Smooth muscle cell (in vitro differentiated cells): ENCODE measurements at regions not wholly inside any gene's neighbourhood (a gene's known extent, or its start where the extent isn't known, plus 50 kb on each side); places are given as distances from the start of the nearest gene placed in this dataset.

Source experiments
- DNase-seq: peaks from one replicate; lab custom pipeline; 2025; ENCODE audit not compliant: unreplicated experiment; lab: John Stamatoyannopoulos, UW
- H2AFZ ChIP-seq: fragments of 200-600 bp; sonication (generic); 2 replicates; pipeline ENCODE4 v1.6.0; 2016; ENCODE audit warnings: antibody characterized with exemption, low read depth, mild to moderate bottlenecking
- H3F3A ChIP-seq: fragments of 200-600 bp; sonication (generic); 2 replicates; pipeline ENCODE4 v1.6.0; 2017; ENCODE audit warnings: antibody characterized with exemption, low read depth
- H3K27ac ChIP-seq: fragments of 200-600 bp; sonication (generic); 2 replicates; pipeline ENCODE4 v1.5.1; 2016; ENCODE audit warnings: low read depth, mild to moderate bottlenecking
- H3K27me3 ChIP-seq: fragments of 200-600 bp; sonication (generic); 2 replicates; pipeline ENCODE4 v1.6.1; 2016; ENCODE audit warnings: low read depth, mild to moderate bottlenecking
- H3K36me3 ChIP-seq: fragments of 200-600 bp; sonication (generic); 2 replicates; pipeline ENCODE4 v1.5.1; 2016; ENCODE audit warnings: low read depth
- H3K4me1 ChIP-seq: fragments of 200-600 bp; sonication (generic); 2 replicates; pipeline ENCODE4 v1.5.1; 2016; ENCODE audit warnings: low read depth
- H3K4me2 ChIP-seq: fragments of 200-600 bp; sonication (generic); 2 replicates; pipeline ENCODE4 v1.6.0; 2016; ENCODE audit warnings: mild to moderate bottlenecking
- H3K4me3 ChIP-seq: fragments of 200-600 bp; sonication (generic); 2 replicates; pipeline ENCODE4 v1.5.1; 2016; ENCODE audit warnings: mild to moderate bottlenecking
- H3K79me2 ChIP-seq: fragments of 200-600 bp; sonication (generic); 2 replicates; pipeline ENCODE4 v1.6.0; 2016; ENCODE audit warnings: low read depth, mild to moderate bottlenecking
- H3K9ac ChIP-seq: fragments of 200-600 bp; sonication (generic); 2 replicates; pipeline ENCODE4 v1.6.0; 2016; ENCODE audit warnings: low read depth
- H3K9me3 ChIP-seq: fragments of 200-600 bp; sonication (generic); replicated peaks from 2 replicates; pipeline ENCODE4 v1.5.1; 2016; ENCODE audit warnings: low read depth
- H4K20me1 ChIP-seq: fragments of 200-600 bp; sonication (generic); 2 replicates; pipeline ENCODE4 v1.6.0; 2016; ENCODE audit warnings: low read depth
- CTCF ChIP-seq: fragments of 200-600 bp; sonication (generic); IDR thresholded peaks from 2 replicates; pipeline ENCODE4 v1.5.1; 2017; ENCODE audit warnings: borderline replicate concordance, mild to moderate bottlenecking, antibody characterized with exemption; ENCODE audit not compliant: insufficient read depth, poor library complexity, severe bottlenecking
- WGBS: methylation state at CpG from one replicate; pipeline ENCODE4 v1.1.7; 2016; ENCODE audit warnings: low lambda C conversion rate; 5-methylcytosine and 5-hydroxymethylcytosine counted together

GRCh38 chr6:77173472-77174074 is 289.7 kb downstream of the HTR1B start:
- Histone ChIP-seq H3K9ac (no peak overlapping the region), H3K36me3 (no peaks in the 10 kb centered on the region), H3K79me2 (no peaks in the 10 kb centered on the region), H3K4me1 (no peaks in the 10 kb centered on the region), H3K27me3 (no peaks in the 10 kb centered on the region), H3K4me3 (no peak overlapping the region), H2AFZ (no peak overlapping the region), H3K9me3 (no peaks in the 10 kb centered on the region), H3K4me2 (no peak overlapping the region), H4K20me1 (no peaks in the 10 kb centered on the region), H3F3A (no peaks in the 10 kb centered on the region), H3K27ac (no peak overlapping the region)
- 75% methylated on average over 7 of the region's 7 CpGs for WGBS
- no peak for TF ChIP-seq CTCF
- no peak for DNase-seq

DNA sequence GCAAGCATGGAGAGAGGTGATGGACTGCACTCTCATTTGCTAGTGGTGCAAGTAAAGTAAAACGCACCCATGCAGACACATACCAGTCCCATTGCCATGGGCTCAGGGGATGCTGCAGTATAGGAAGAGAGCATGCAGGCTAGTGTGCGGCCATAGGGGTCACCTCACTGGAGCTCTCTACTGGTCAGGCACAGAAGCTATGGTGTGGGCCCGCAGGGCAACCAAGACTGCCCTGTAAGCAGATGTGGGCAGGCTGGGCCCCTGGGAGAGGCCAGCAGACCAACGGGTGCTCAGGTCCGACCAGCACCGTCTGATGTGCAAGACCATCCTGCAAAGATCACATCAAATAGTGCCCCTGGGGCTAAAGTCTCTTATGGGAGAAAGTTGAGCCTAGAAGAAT is 290.7 kb downstream of the HTR1B start:
- DNase-seq = no peak
- Histone ChIP-seq H3K27ac (no peak overlapping the region), H3F3A (no peaks in the 10 kb centered on the region), H3K79me2 (no peaks in the 10 kb centered on the region), H3K27me3 (no peaks in the 10 kb centered on the region), H3K9me3 (no peaks in the 10 kb centered on the region), H4K20me1 (no peaks in the 10 kb centered on the region), H3K4me1 (no peaks in the 10 kb centered on the region), H3K36me3 (no peaks in the 10 kb centered on the region), H2AFZ (no peak overlapping the region), H3K4me2 (no peak overlapping the region), H3K9ac (no peak overlapping the region), H3K4me3 (no peak overlapping the region)
- WGBS = 99% methylated on average over 6 of the region's 6 CpGs
- TF ChIP-seq CTCF = no peak

DNA sequence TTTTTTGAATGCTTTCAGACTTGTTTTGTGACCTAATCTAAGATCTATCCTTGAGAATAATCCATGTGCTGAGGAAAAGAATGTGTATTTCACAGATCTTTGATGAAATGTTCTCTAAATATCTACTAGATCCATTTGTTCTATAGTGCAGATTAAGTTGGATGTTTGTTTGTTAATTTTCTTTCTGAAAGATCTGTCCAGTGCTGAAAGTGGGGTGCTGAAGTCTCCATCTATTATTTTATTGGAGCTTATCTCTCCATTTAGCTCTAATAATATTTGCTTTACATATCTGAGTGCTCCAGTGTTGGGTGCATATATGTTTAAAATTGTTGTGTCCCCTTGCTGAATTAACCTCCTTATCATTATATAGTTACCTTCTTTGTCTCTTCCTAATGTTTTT is 303.6 kb downstream of the HTR1B start:
- Histone ChIP-seq H4K20me1 (no peaks in the 10 kb centered on the region), H3K79me2 (no peaks in the 10 kb centered on the region), H3K27me3 (no peaks in the 10 kb centered on the region), H3K9ac (no peak overlapping the region), H3K36me3 (no peaks in the 10 kb centered on the region), H3K4me3 (no peak overlapping the region), H3F3A (no peaks in the 10 kb centered on the region), H3K27ac (no peak overlapping the region), H3K4me2 (no peak overlapping the region), H3K4me1 (no peaks in the 10 kb centered on the region), H2AFZ (no peak overlapping the region), H3K9me3 (no peaks in the 10 kb centered on the region)
- TF ChIP-seq CTCF = no peak
- no peak for DNase-seq

DNA sequence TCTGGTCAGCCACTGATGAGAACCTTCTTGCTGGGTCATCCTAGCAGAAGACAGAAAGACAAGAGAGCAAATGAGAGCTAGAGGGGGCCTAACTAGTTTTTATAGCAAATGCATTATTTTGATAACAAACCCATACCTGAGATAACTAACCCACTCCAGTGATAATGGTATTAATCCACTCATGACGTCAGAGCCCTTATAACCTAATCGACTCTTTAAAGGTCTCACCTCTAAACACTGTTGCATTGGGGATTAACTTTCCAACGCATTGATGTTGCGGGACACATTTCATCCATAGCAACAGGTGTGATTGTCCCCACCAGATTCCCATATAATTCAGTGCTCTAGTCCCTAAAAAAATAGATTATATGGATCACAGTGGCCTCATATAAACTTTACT is 312.1 kb downstream of the HTR1B start:
- no peaks in the 10 kb centered on the region for H3F3A ChIP-seq
- H3K36me3 ChIP-seq = no peaks in the 10 kb centered on the region
- H4K20me1 ChIP-seq = no peaks in the 10 kb centered on the region
- no peak overlapping the region for H3K9ac ChIP-seq
- no peaks in the 10 kb centered on the region for H3K27me3 ChIP-seq
- H3K79me2 ChIP-seq = no peaks in the 10 kb centered on the region
- WGBS = 74% methylated on average over 4 of the region's 4 CpGs
- no peak overlapping the region for H3K4me3 ChIP-seq
- H3K27ac ChIP-seq = no peak overlapping the region
- no peak overlapping the region for H2AFZ ChIP-seq
- H3K9me3 ChIP-seq = no peaks in the 10 kb centered on the region
- no peak for TF ChIP-seq CTCF
- no peak for DNase-seq
- no peaks in the 10 kb centered on the region for H3K4me1 ChIP-seq
- no peak overlapping the region for H3K4me2 ChIP-seq
